ENCODE measurements at regions not wholly inside any gene's neighbourhood (a gene's known extent, or its start where the extent isn't known, plus 50 kb on each side); places are given as distances from the start of the nearest gene placed in this dataset.

GRCh38 chr7:152937282-152937681 is 177.7 kb downstream of the ACTR3B start:
- TF ChIP-seq AEBP2 (tag by site-specific recombination; IDR thresholded peaks at IDR 0.05; ENCODE audit: borderline replicate concordance) (no peak), CTCF (tag by site-specific recombination; IDR thresholded peaks at IDR 0.05) (no peak), ZNF785 (tag by site-specific recombination; IDR thresholded peaks at IDR 0.05) (no peak)
